ENCODE measurements at regions not wholly inside any gene's neighbourhood (a gene's known extent, or its start where the extent isn't known, plus 50 kb on each side); places are given as distances from the start of the nearest gene placed in this dataset.
A peak's percentile ranks its signal among the peaks of the same experiment; 100 is the strongest.

GRCh38 chr13:37457612-37458011 is 141.0 kb downstream of the POSTN start:
- H3K4me3 ChIP-seq (ENCODE audit: low read depth, low read length), result no peak overlapping the region
- in situ Hi-C loops (cut with HindIII; ENCODE audit: low sequenced_read_pairs), result no loop called here
- DNase-seq (ENCODE audit: low read depth), result no peak
- no peak for TF ChIP-seq CTCF (IDR thresholded peaks at IDR 0.05; ENCODE audit: low read depth, low read length, missing control alignments)

GRCh38 chr13:37456506-37456905 is 142.1 kb downstream of the POSTN start:
- DNase-seq (ENCODE audit: low read depth), result no peak
- in situ Hi-C loops (cut with HindIII; ENCODE audit: low sequenced_read_pairs), result no loop called here

DNA sequence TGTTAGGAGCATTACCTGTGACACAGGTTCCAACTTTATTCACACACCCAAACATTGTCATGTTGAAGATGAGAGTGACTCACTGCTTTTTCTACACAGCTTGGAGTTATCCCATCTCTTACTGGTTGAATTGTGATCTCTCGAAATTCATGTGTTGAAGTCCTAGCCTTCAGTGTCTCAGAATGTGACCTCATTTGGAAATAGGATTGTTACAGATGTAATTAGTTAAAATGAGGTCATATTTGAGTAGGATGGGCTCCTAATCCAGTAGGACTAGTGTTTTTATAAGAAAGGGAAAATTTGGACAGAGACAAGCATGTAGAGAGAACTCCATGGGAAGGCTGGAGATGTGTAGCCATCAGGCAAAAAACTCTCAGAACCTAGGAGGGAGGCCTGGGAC is 142.5 kb downstream of the POSTN start:
- in situ Hi-C loops (cut with HindIII; ENCODE audit: low sequenced_read_pairs), result no loop called here
- H3K4me3 ChIP-seq (ENCODE audit: low read depth, low read length), result no peak overlapping the region
- DNase-seq (ENCODE audit: low read depth), result no peak
- no peak for TF ChIP-seq CTCF (IDR thresholded peaks at IDR 0.05; ENCODE audit: low read depth, low read length, missing control alignments)

More at GRCh38 chr13:37456506-37456905, 142.1 kb downstream of the POSTN start:
- H3K4me3 ChIP-seq (ENCODE audit: low read depth, low read length), result no peak overlapping the region
- TF ChIP-seq CTCF (IDR thresholded peaks at IDR 0.05; ENCODE audit: low read depth, low read length, missing control alignments), result no peak

GRCh38 chr13:37453246-37453645 is 145.3 kb downstream of the POSTN start:
- no peak overlapping the region for H3K4me3 ChIP-seq (ENCODE audit: low read depth, low read length)
- in situ Hi-C loops (cut with HindIII; ENCODE audit: low sequenced_read_pairs), result no loop called here
- DNase-seq (ENCODE audit: low read depth), result no peak
- TF ChIP-seq CTCF (IDR thresholded peaks at IDR 0.05; ENCODE audit: low read depth, low read length, missing control alignments), result no peak

DNA sequence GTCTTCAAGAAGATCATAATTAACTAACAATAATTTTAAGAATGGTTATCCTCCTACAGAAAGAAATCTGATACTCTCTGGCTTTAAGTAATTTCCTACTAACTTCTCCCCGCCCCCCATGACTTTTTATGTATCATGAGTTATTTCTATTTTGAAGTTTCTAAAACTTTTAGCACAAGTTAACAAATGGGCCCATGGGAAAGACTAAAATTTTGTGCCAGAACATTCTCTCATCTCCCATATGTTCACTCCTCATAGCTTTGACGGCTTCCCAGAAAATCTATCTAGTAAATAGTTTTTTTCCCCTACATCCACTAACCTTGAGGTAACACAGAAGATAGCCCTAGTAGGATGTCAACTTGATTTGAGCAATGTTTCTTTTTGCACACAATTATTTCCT is 148.3 kb downstream of the POSTN start:
- in situ Hi-C loops (cut with HindIII; ENCODE audit: low sequenced_read_pairs), result no loop called here
- no peak for TF ChIP-seq CTCF (IDR thresholded peaks at IDR 0.05; ENCODE audit: low read depth, low read length, missing control alignments)
- H3K4me3 ChIP-seq (ENCODE audit: low read depth, low read length), result no peak overlapping the region
- DNase-seq (ENCODE audit: low read depth), result no peak

DNA sequence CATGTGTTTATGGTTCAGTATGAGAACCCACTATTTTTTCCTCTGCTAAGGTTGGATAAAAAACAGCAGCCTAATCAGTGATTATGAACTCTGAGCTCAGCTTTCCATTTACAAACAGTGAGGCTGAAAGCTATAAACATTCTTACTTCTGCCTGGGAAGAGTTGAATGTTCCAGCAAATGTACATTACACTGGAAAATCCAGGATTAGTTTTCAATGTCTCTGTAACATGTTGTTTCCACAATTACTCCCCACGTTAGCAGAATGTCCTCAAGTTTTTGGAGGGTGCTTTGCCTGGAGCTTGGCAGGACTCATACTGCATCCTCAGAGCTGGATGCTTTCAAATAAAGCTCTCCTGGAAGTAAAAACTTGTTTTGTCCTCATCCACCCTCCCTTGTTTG is 150.4 kb downstream of the POSTN start:
- in situ Hi-C loops (cut with HindIII; ENCODE audit: low sequenced_read_pairs), result no loop called here
- DNase-seq (ENCODE audit: low read depth), result no peak
- H3K4me3 ChIP-seq (ENCODE audit: low read depth, low read length), result no peak overlapping the region
- TF ChIP-seq CTCF (IDR thresholded peaks at IDR 0.05; ENCODE audit: low read depth, low read length, missing control alignments), result no peak

DNA sequence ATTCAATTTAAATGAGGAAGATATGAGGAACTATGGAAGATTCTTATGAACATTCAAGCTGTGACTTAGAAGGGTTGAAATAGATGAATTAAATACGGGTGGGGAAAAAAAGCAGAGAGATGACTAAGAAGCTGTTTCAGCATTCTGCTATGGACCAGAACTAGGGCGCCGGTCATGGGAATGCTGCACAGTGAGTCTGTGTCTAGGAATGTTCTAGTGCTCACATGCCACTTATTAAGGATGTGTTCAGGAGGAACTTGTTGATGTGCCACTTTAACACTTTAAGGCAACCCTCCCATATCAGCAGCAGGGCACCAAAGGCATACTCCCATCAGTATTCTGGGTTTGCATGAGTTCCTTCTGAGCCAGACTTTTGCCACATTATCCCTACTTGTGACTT is 152.1 kb downstream of the POSTN start:
- DNase-seq (ENCODE audit: low read depth), result peak; percentile 50
- H3K4me3 ChIP-seq (ENCODE audit: low read depth, low read length), result no peak overlapping the region
- no peak for TF ChIP-seq CTCF (IDR thresholded peaks at IDR 0.05; ENCODE audit: low read depth, low read length, missing control alignments)
- in situ Hi-C loops (cut with HindIII; ENCODE audit: low sequenced_read_pairs), result no loop called here
